GM18861 (cell line): ENCODE measurements at regions not wholly inside any gene's neighbourhood (a gene's known extent, or its start where the extent isn't known, plus 50 kb on each side); places are given as distances from the start of the nearest gene placed in this dataset.

Experiments used
- ATAC-seq: cut with Tn5 transposase; IDR thresholded peaks from one replicate; pipeline ENCODE4 v1.9.1; 2021; ENCODE audit not compliant: unreplicated experiment

- ATAC-seq, result no peak
These were observed 720.6 kb downstream of the JRKL start for GRCh38 chr11:97110376-97110775.

DNA sequence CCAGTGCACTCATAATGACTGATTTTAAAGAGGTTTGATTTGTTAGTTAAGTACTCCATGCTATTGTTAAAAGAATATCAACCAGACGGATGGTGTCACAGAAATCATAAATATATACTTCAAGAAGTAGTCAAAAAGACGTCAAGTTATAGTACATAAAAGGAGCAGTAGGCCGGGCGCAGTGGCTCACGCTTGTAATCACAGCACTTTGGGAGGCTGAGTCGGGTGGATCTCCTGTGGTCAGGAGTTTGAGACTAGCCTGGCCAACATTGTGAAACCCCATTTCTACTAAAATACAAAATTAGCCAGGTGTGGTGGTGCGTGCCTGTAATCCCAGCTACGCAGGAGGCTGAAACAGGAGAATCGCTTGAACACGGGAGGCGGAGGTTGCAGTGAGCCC is 721.7 kb downstream of the JRKL start:
- no peak for ATAC-seq

- ATAC-seq, result no peak
These were observed 728.9 kb downstream of the JRKL start for GRCh38 chr11:97118614-97119200.

DNA sequence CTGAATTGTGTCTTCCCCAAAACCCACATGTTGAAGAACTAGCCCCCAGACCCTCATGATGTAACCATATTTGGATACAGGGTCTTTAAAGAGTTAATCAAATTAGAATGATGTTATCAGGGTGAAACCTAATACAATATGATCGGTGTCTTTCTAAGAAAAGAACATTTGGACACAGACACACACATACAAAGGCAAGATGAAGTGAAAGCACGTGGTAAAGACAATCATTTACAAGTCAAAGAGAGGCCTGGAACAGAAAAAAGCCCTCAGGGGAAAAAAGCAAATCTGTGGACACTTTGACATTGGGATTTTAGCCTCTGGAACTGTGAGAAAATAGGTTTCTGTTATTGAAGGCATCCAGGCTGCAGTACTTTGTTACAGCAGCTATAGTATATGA is 733.4 kb downstream of the JRKL start:
- ATAC-seq, result no peak

- ATAC-seq, result no peak
These were observed 746.3 kb downstream of the JRKL start for GRCh38 chr11:97136067-97136466.

DNA sequence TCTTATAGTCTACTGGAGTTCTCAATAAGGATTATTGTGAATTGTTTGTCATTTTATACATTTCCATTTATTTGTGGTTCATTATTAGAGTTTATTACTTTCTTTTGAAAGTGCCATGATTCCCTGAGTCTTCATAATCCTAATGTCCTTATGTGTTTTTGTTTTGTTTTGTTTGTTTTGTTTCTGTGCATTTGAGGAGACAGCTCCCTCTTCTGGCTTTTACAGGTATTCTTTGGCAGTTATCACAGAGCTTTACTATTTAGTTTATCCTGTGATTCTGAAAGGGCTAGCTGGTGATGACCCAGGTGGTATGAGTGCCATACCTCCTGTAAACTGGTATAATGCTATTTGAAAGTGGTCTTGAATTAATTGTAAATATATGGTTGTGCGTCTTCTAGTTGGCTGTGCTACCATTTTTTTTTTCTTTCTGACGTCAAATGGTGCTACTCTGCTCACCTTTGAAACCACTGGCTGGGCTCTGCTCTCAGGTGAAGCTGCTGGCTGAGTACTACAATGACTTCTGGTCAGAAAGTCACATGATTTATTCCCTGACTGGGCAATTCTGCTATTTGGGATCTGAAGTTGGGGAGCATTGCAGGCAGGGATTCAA is 751.2 kb downstream of the JRKL start:
- ATAC-seq, result no peak

DNA sequence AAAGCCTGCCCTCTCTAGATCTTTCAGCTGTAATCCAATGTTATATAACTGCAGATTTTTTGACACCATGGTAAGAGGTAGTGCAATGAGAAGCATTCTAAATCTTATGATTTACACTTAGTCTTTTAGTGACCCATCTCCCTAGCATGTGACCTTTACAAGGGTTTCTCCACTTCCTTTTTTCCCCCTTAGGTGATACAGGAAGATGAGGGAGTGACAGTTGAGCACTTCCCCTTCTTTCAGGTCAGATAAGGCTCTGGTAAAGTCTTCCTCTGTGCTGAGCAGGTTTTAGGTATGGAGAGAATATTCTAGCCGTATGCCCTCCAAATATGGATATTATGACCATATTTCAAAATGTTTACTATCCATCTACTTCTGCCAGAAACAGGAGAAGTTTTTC is 753.6 kb downstream of the JRKL start:
- no peak for ATAC-seq

DNA sequence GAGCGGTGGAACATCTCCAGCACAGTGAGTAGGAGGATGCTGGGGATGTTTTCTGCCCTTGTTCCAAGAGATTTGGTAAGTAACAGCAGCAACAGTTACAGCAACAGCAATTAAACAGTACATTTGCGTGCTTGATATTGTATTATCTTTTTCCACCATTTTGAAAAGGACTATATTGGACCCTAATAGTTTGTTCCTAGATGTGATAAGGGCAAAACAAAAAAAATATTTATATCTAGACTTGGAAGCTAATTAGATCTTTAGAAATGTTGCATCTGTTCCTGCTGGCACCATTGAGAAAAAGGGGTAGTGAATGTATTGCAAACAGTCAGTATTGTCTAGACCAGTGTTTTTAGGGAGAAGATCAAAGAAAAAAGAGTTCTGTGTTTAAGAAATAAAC is 759.9 kb downstream of the JRKL start:
- no peak for ATAC-seq

DNA sequence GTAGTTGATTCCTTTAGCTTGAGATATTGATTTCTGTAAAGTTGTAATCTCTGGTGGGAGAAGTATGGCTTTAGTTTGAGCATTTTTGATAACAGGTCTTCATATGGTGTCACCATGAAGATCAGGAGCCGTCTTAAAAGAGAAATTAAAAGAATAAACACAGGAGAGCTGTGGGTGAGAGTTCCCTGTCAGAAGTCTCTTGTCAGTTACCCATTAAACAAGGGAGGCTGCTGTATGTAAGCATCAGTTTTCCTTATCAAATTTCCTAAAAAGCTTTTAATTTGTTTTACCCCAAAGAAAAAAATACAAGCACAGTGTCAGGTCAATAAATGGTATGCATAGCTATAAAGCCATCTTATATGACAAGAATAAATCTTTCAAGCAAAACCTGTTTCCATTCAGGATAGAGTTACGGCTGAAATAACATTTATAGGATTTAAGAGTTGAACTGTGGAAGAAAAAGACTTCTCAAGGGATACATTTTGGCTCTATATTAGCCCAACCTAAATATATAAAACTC is 767.5 kb downstream of the JRKL start:
- no peak for ATAC-seq

DNA sequence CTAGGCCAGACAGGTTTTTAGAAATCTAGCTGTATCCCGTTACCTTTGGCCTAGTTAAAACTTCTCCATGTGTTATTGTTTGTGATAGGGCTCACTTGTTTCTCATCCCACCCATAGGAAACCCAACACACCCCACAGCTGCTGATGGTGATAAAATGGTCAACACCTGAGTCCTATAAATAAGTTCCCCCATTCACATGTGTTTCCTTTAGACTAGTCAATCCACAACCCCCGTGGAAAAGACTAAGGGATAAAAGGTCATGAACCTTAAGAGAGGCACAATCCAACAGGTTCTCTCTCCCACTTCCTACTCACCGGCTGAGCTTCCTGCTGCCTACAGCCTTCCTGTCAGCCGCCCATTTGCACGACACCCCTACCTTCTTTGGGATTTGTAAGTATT is 768.4 kb downstream of the JRKL start:
- no peak for ATAC-seq

- no peak for ATAC-seq
These were observed 773.9 kb downstream of the JRKL start for GRCh38 chr11:97163631-97164191.

- no peak for ATAC-seq
These were observed 812.2 kb downstream of the JRKL start for GRCh38 chr11:97201743-97202612.

DNA sequence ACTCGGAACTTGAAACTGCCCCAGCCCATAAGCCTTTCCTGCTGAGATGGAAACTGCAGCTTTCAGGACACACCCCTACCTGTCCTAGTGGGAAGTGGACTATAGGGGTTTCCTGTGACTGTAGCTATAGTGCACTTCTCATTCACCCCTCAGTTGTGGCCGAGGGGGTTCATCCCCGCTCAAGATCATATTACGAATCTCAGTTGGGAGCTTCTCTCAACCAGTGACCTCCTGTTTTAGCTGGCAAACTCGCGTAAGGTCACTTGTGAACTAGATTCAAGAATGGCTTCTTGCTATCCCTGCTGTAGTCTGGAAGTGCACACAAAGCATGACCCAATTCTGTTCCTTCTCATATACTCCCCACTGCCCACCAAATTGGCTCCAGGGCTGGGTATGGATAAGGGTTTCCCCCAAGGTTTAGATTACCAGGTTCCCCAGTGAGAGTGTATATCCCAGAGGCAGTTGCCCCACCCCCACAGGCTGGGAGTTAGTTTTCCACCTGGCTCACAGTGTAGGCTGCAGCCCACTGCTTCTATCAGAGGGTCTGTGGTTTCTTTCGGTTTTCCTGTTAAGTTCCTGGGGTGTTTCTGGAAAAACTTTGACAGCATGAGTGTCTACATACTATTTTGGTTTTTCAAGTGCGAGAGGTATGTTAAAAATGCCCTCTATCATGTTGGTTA is 812.9 kb downstream of the JRKL start:
- ATAC-seq, result no peak

DNA sequence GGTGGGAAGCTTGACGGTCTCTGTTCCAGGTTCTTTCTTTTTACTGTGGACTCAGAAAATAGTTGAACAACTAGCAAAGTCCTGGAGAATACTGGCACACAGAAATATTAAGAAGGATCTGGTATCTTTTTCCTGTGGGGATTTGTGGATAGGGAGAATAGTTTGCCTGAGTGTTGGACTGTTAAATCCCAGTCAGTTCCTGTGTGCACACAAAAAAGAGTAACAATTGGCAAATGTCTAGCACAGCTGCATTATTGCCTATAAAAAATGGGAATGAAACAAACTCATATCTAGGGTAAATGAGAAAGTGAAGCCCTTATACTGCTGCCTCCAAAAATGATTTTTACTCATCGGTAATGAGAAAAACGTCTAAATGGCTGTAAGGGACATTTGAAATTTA is 828.2 kb downstream of the JRKL start:
- ATAC-seq, result no peak

GRCh38 chr11:97223647-97224046 is 833.8 kb downstream of the JRKL start:
- no peak for ATAC-seq

DNA sequence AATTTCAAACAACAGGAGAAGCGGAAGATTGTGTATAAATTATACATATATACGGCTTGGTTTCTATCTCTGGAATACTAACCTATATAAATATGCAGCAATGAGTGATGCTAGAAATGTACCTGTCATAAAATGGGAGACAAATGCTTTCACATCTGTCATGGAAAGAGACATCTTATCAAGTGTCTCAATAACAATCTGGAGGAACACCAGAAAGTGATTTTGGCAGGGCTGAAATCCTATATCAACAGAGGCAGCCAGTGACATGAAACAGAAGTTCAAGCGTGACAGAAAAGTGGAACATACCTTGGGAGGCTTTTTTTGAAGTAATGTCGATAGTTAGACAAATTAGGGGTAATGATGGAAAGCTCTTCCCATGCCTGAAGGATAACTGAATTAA is 834.6 kb downstream of the JRKL start:
- no peak for ATAC-seq

DNA sequence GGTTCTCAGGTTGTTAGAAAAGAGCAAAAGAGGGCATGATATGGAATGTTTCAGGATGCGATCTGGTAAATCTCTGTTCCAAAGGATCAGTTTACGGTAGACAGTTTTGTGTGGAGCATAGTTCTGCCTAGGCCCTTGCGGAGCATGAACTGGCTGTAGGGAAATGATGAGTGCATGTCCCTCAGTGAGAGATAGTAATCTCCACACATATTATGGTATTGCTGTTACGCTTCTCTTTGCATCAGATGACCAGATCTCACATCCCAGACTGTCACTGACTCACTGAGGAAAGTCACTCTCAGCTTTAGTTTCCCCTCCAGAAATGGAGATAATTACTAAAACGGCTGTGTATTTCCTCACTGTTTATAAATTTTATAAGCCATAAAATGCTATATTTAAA is 836.0 kb downstream of the JRKL start:
- ATAC-seq, result no peak

DNA sequence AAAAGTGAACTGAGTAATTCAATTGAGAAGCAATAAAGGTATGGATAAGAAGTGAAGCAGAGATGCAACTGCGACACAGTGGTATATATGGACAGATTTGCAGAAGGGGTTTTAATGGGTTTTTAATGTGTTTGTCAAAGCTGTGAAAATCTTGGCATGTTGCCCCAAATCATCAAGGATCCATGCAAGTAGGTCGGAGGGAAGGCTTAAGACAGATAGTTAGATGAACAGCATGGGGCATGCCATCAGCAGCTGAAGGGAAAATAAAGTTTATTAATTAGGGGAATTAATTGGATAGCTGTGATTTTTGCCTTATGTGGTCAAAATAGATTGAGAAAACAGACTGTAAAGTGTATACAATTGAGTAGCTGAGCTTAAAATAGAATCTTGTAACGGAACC is 840.1 kb downstream of the JRKL start:
- ATAC-seq, result no peak

- no peak for ATAC-seq
These were observed 841.4 kb downstream of the JRKL start for GRCh38 chr11:97231231-97231630.

DNA sequence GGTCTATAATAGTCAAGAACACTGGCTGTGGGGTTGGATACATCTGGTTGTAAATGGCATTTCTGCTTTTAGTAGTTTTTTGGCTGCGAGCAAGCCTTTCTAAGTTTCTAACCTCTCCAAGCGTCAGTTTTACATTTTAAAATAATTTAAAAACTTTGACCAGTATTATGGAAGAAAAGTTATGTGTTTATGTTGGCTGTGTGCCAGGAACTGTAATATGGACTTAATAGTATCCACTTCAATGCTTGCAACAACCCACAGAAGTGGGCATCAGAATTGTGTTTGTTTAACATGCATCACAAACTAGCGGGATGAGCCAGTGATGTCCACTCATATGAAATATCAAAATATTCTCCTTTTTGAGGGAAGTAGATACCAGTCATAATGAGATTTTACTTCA is 844.2 kb downstream of the JRKL start:
- ATAC-seq, result no peak

DNA sequence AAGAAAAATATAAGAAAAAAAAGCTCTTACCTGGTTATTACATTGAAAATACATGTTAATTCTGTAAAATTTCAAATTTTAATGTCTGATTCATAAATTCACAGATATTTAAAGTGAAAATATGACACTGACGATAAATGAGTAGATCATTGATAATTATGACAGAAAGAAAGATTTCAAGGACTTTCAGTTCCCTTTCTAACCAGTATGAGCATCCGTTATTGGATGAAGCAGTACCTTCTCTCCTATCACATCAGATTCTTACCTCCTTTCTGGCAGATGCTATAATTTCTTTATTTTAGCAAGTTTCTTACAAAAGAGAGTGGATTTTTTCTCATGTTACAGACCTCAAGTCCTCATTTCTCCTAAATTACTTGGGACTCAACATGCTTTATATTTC is 847.3 kb downstream of the JRKL start:
- no peak for ATAC-seq
